ENCODE measurements at regions not wholly inside any gene's neighbourhood (a gene's known extent, or its start where the extent isn't known, plus 50 kb on each side); places are given as distances from the start of the nearest gene placed in this dataset.

GRCh38 chr4:41430792-41431191 is 107.2 kb upstream of the LIMCH1 start (continued):
- no peak for TF ChIP-seq HDAC2 (IDR thresholded peaks at IDR 0.05; ENCODE audit: borderline replicate concordance in 1 of 2, low read depth in 2 of 2, low read length in 2 of 2)
- TF ChIP-seq CBX8 (IDR thresholded peaks at IDR 0.05; ENCODE audit: borderline replicate concordance, low read depth, low read length), result no peak
- no peak for TF ChIP-seq NANOG (IDR thresholded peaks at IDR 0.05; ENCODE audit: insufficient read depth, low read depth, low read length, poor library complexity, severe bottlenecking)
- no peak for TF ChIP-seq E2F6 (IDR thresholded peaks at IDR 0.05)
